Tibial artery (tissue), 4 donors: ENCODE measurements at regions not wholly inside any gene's neighbourhood (a gene's known extent, or its start where the extent isn't known, plus 50 kb on each side); places are given as distances from the start of the nearest gene placed in this dataset.

Experiments used
- DNase-seq, 2 donors: peaks; one replicate each; pipeline ENCODE4 v3.0.0-alpha.2; 2019
- H3K27ac ChIP-seq, 2 donors: fragments of 200-600 bp; sonication (generic) in 1 of 2; 1 replicate in 1 of 2; 2 replicates in 1 of 2; pipeline ENCODE4 v1.5.1; 2018 to 2019; ENCODE audit warnings: mild to moderate bottlenecking in 1 of 2
- H3K27me3 ChIP-seq, 2 donors: fragments of 200-600 bp; sonication (generic) in 1 of 2; one replicate each; pipeline versions ENCODE4 v1.5.1 to v1.6.0; 2016 to 2019
- H3K36me3 ChIP-seq, 3 donors: fragments of 200-600 bp; sonication (generic) in 2 of 3; one replicate each; pipeline ENCODE4 v1.5.1; 2016 to 2019; ENCODE audit warnings: mild to moderate bottlenecking in 2 of 3
- H3K4me1 ChIP-seq, 4 donors: fragments of 200-600 bp; sonication (generic) in 2 of 4; 1 replicate in 3 of 4; 2 replicates in 1 of 4; pipeline ENCODE4 v1.5.1; 2016 to 2019
- H3K4me3 ChIP-seq, 2 donors: fragments of 200-600 bp; sonication (generic) in 1 of 2; 1 replicate in 1 of 2; 2 replicates in 1 of 2; pipeline ENCODE4 v1.5.1; 2018 to 2019; ENCODE audit warnings: mild to moderate bottlenecking in 2 of 2
- H3K9me3 ChIP-seq, 3 donors: fragments of 200-600 bp; sonication (generic) in 1 of 3; one replicate each; pipeline ENCODE4 v1.5.1; 2016 to 2019
- CTCF ChIP-seq, 2 experiments: fragments of 200-600 bp in 1 of 2; fragments of 450-650 bp in 1 of 2; IDR thresholded peaks; one replicate each; pipeline ENCODE4 v1.5.1; 2017 to 2019; ENCODE audit warnings: antibody characterized with exemption in 2 of 2, mild to moderate bottlenecking in 1 of 2, moderate library complexity in 1 of 2
- intact Hi-C: fragments of 100-400 bp; cut with DNase I; formaldehyde crosslinking; loops from one replicate; pipeline ENCODE4 v1.15.0; 2023; ENCODE audit warnings: low total_unique reads

- H3K9me3 ChIP-seq, result peaks cover 0 to 8% (median 0%) of the 10 kb centered on the region in 3 donors
- DNase-seq, result no peak
- H3K27ac ChIP-seq, result no peak overlapping the region
- intact Hi-C loops, result no loop called here
- no peak overlapping the region for H3K4me3 ChIP-seq
- H3K27me3 ChIP-seq, result no peaks in the 10 kb centered on the region
- no peaks in the 10 kb centered on the region for H3K4me1 ChIP-seq
- no peaks in the 10 kb centered on the region for H3K36me3 ChIP-seq
- no peak for TF ChIP-seq CTCF (IDR thresholded peaks at IDR 0.05)
Measured at GRCh38 chr3:90261481-90262433, 1154.3 kb downstream of the EPHA3 start.
